ENCODE measurements at regions not wholly inside any gene's neighbourhood (a gene's known extent, or its start where the extent isn't known, plus 50 kb on each side); places are given as distances from the start of the nearest gene placed in this dataset.

DNA sequence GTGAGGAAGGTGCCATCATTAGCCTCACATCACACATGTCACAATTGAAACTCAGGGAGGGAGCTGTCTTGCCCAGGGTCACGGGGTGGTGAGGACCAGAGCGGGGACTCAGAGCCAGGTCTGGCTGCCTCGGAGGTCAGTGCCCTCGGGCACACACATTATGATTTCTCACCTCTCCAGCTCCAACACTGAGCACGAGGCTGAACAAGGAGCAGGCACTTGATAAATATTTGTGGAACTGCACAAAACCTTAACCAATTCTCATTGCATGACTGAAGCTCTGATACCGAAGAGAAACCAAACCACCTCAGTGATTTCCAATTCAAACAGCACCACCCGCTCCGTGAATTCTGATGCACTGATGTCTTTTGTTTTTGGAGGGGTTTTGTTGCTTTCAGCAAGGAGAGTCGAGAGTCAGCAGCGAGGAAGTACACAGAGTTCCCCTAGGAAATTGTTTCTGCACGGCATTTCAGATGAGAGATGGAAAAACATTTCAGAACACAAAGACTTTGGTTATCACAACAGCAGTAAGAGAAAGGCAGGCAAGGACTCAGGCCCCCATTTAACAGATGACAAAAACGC, 55.3 kb upstream of the ZMIZ1 start:
- peaks cover 15% of the 10 kb centered on the region; the same call in 1 of the 2 replicates for H3K27me3 ChIP-seq (ENCODE audit: insufficient read depth, low read length)
- no peaks in the 10 kb centered on the region for H3K36me3 ChIP-seq (ENCODE audit: insufficient read depth, low read depth, low read length)
- H3K4me3 ChIP-seq (ENCODE audit: low read length): no peak overlapping the region

DNA sequence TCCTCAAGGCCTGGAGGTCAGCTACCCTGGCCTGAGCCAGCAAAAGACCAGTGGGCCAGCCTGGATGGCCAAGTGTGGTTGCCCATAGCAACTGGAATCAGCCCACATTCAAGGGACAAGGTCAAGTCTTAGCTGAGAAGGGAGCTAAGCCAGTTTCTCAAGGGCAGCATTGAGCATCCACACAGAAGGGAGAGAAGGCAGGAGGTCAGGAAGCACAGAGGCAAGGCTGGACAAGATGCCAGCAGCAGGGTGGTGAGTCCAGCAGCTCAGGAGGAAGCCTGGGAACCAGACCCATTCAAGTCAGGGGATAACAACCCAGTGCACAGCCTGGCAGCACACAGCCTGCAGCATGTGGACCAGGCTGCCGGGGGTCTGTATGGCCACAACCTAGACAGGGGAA, 54.0 kb upstream of the ZMIZ1 start:
- peaks cover 15% of the 10 kb centered on the region; the same call in 1 of the 2 replicates for H3K27me3 ChIP-seq (ENCODE audit: insufficient read depth, low read length)
- no peak overlapping the region for H3K9ac ChIP-seq (ENCODE audit: low read depth, low read length)
- no peak overlapping the region for H3K27ac ChIP-seq (ENCODE audit: low read length)
- no peaks in the 10 kb centered on the region for H3K36me3 ChIP-seq (ENCODE audit: insufficient read depth, low read depth, low read length)
- no peaks in the 10 kb centered on the region for H3K4me1 ChIP-seq (ENCODE audit: insufficient read depth, low read length)
- H3K9me3 ChIP-seq (ENCODE audit: insufficient read depth, low read depth, low read length): no peaks in the 10 kb centered on the region
- H3K4me3 ChIP-seq (ENCODE audit: low read length): no peak overlapping the region

More for the DNA sequence above, 55.3 kb upstream of the ZMIZ1 start:
- no peak overlapping the region for H3K27ac ChIP-seq (ENCODE audit: low read length)
- H3K9ac ChIP-seq (ENCODE audit: low read depth, low read length): no peak overlapping the region
- H3K9me3 ChIP-seq (ENCODE audit: insufficient read depth, low read depth, low read length): no peaks in the 10 kb centered on the region
- H3K4me1 ChIP-seq (ENCODE audit: insufficient read depth, low read length): no peaks in the 10 kb centered on the region

- no peak overlapping the region for H3K4me3 ChIP-seq (ENCODE audit: low read length)
- H3K27me3 ChIP-seq (ENCODE audit: insufficient read depth, low read length): peaks cover 10% of the 10 kb centered on the region; the same call in 1 of the 2 replicates
Measured at GRCh38 chr10:79017882-79018520, 50.8 kb upstream of the ZMIZ1 start.

GRCh38 chr10:79018521-79019011, 50.2 kb upstream of the ZMIZ1 start:
- no peak overlapping the region for H3K27ac ChIP-seq (ENCODE audit: low read length)
- no peaks in the 10 kb centered on the region for H3K4me1 ChIP-seq (ENCODE audit: insufficient read depth, low read length)
- H3K9me3 ChIP-seq (ENCODE audit: insufficient read depth, low read depth, low read length): no peaks in the 10 kb centered on the region
- no peaks in the 10 kb centered on the region for H3K36me3 ChIP-seq (ENCODE audit: insufficient read depth, low read depth, low read length)
- no peak overlapping the region for H3K9ac ChIP-seq (ENCODE audit: low read depth, low read length)
- no peak overlapping the region for H3K4me3 ChIP-seq (ENCODE audit: low read length)
- peaks cover 6% of the 10 kb centered on the region; the same call in 1 of the 2 replicates for H3K27me3 ChIP-seq (ENCODE audit: insufficient read depth, low read length)

More at GRCh38 chr10:79017882-79018520, 50.8 kb upstream of the ZMIZ1 start:
- no peaks in the 10 kb centered on the region for H3K36me3 ChIP-seq (ENCODE audit: insufficient read depth, low read depth, low read length)
- no peaks in the 10 kb centered on the region for H3K4me1 ChIP-seq (ENCODE audit: insufficient read depth, low read length)
- no peak overlapping the region for H3K9ac ChIP-seq (ENCODE audit: low read depth, low read length)
- no peak overlapping the region for H3K27ac ChIP-seq (ENCODE audit: low read length)
- no peaks in the 10 kb centered on the region for H3K9me3 ChIP-seq (ENCODE audit: insufficient read depth, low read depth, low read length)

Measured in iPS-20b (cell line).